ENCODE measurements at regions not wholly inside any gene's neighbourhood (a gene's known extent, or its start where the extent isn't known, plus 50 kb on each side); places are given as distances from the start of the nearest gene placed in this dataset.

DNA sequence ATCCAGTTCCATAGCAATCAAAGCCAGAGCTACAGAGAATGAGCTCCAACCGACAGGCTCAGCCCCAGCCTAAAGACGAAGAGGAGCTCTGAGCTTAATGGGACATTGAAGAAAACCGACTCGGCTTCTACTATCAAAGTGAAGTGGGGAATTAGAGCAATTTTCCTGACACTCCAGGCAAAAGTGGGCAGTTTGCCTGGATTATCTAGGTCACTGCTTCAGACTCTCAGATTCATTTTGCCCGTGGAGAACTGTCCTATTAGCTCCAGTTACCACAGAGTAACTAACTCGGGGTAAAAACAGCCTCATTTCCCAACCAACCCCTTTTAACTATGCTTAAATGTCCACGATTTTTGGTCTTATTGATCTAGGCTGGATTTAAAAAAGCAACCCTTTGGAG lies 592.1 kb upstream of the NRSN1 start:
- TF ChIP-seq CTCF (IDR thresholded peaks at IDR 0.05; ENCODE audit: borderline replicate concordance, extremely low read depth, low read length, poor library complexity, severe bottlenecking): no peak
- TF ChIP-seq EZH2 (IDR thresholded peaks at IDR 0.05; ENCODE audit: borderline replicate concordance, low read depth, low read length, severe bottlenecking): no peak

Data from DND-41 (cell line).